ENCODE measurements at regions not wholly inside any gene's neighbourhood (a gene's known extent, or its start where the extent isn't known, plus 50 kb on each side); places are given as distances from the start of the nearest gene placed in this dataset.

DNA sequence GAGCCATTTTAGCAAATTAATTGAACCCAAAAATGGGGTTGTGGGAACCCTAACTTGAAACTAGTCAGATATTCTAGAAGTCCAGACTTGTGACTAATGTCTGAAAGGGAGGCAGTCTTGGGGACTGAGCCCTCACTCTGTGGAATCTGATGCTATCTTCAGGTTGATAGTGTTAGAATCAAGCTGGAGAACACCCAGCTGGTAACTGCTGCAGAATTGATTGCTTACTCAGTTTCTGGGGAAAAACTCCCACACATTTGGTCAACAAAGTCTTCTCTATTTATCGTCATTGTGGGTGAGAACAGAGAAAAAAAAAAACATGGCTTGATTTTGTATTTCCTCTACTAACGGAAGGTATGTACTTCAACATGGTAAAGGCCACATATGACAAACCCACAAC lies 1925.8 kb upstream of the CELF4 start:
- TF ChIP-seq CTCF (IDR thresholded peaks at IDR 0.05 in 8 of 11, conservative IDR thresholded peaks at IDR 0.05 in 3 of 11) (no peak), POLR2A (IDR thresholded peaks at IDR 0.05) (no peak), POLR2AphosphoS5 (IDR thresholded peaks at IDR 0.05) (no peak)
